GM20000 (cell line): ENCODE measurements at regions not wholly inside any gene's neighbourhood (a gene's known extent, or its start where the extent isn't known, plus 50 kb on each side); places are given as distances from the start of the nearest gene placed in this dataset.

Experiments
- DNase-seq: peaks from one replicate; pipeline ENCODE4 v3.0.0; 2012; ENCODE audit warnings: low spot score
- CTCF ChIP-seq: IDR thresholded peaks from 2 replicates; pipeline ENCODE4 v1.5.1; 2012; ENCODE audit warnings: mild to moderate bottlenecking, control low read depth; ENCODE audit errors: extremely low read depth, missing control alignments

GRCh38 chr21:24671901-24672300 is 935.4 kb downstream of the MRPL39 start:
- no peak for DNase-seq
- no peak for TF ChIP-seq CTCF

- TF ChIP-seq CTCF = no peak
- DNase-seq = no peak
Observed at GRCh38 chr21:24658926-24659325, 948.4 kb downstream of the MRPL39 start.

- TF ChIP-seq CTCF = no peak
- no peak for DNase-seq
Observed at GRCh38 chr21:24658026-24658425, 949.3 kb downstream of the MRPL39 start.

- no peak for DNase-seq
- TF ChIP-seq CTCF = no peak
Observed at GRCh38 chr21:24649691-24650090, 957.6 kb downstream of the MRPL39 start.

- no peak for TF ChIP-seq CTCF
- DNase-seq = no peak
Observed at GRCh38 chr21:24636696-24637095, 970.6 kb downstream of the MRPL39 start.

GRCh38 chr21:24634749-24635148 is 972.5 kb downstream of the MRPL39 start:
- no peak for TF ChIP-seq CTCF

GRCh38 chr21:24628536-24628935 is 978.7 kb downstream of the MRPL39 start:
- no peak for TF ChIP-seq CTCF
- no peak for DNase-seq

More at GRCh38 chr21:24634749-24635148, 972.5 kb downstream of the MRPL39 start:
- DNase-seq = no peak

- no peak for TF ChIP-seq CTCF
- DNase-seq = no peak
Observed at GRCh38 chr21:24628046-24628445, 979.2 kb downstream of the MRPL39 start.
